Ureter (tissue), 1 donor: ENCODE measurements at regions not wholly inside any gene's neighbourhood (a gene's known extent, or its start where the extent isn't known, plus 50 kb on each side); places are given as distances from the start of the nearest gene placed in this dataset.

ENCODE experiments used
- DNase-seq: peaks from one replicate; pipeline ENCODE4 v3.0.0-alpha.2; 2020; ENCODE audit warnings: low spot score
- donor health status: DM: yes; HTN: yes; CAD: no.

DNA sequence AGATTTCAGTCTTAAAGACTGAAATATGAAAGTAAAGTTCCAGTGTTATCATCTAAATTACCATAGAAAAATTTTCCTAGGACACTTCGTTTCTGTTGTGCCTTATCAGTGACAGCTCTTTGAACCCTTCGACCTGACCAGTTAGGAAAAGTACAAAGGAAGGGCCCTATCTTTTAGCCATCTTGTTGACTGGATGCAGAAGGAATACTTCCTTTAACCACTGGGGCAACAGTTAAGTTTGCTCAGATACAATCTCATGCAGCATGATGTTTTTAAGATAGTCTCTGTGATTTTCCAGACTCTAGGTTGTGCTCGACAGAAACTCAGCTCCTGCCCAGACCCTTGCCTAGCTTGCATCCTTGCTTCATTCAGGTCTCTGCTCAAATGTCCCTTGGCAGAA is 210.5 kb upstream of the RPS6KA3 start:
- no peak for DNase-seq

DNA sequence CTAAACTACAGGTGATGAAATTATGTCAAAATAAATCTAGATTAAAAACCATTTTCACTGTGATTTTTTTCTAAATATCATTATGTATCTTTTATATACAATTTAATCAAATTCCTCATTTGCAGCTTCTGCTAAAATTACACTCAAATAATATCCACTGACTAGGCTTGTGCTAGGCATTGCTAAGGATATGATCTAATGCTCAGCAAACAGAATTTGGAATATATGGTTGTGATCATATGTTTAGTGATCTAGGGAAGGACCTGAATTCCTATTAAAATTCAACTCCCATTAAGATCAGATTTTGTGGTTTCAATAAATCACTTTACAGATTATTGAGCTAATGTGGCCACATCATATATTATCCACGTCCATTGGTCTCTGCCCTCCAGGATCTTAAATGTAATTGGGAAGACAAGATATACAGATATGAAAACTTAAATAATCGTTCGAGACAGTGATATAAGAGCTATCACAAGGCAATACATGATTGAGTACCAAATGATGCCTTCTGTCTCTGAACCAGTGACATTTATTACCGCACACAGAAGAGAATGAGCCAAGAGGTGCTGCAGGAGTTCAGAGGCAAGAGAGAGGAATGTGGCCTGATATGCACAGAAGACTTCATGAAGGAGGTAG is 206.0 kb upstream of the RPS6KA3 start:
- DNase-seq, result no peak

DNA sequence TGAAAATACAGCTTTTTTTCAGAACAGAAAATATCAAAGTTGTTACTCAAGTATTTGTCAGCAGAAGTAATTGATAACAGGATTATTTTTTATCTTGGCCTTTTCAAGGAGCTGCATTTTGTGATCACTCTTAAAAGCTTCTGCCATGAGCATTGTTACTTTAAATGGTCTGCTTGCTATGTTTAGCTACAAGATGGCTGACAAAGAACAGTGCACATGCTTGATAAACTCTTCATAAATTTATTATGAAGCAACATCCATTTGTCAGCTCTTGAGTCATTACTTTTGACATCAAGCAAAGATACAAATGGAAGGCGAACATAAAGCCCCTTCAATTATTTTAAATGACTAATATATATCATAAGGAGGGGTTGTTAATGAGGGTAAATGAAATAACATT is 205.4 kb upstream of the RPS6KA3 start:
- DNase-seq, result no peak

DNA sequence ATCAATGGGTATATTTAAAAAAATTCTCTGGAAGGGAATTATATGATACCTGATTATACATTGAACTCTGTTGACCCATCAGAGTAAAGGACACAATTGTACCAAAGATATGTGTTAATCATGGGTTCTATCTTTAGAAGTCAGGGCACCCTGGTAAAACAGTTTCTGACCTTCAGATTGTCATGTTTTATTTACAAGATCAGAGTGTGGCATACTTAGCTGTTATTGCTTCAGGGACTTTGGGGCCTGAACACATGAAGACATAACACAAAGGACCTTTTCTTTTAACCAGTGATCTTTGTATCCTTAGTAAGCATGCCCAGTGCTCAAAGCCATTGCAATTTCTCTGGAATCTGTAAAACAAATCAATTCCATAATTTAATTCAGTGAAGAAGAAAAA is 204.8 kb upstream of the RPS6KA3 start:
- DNase-seq, result no peak

DNA sequence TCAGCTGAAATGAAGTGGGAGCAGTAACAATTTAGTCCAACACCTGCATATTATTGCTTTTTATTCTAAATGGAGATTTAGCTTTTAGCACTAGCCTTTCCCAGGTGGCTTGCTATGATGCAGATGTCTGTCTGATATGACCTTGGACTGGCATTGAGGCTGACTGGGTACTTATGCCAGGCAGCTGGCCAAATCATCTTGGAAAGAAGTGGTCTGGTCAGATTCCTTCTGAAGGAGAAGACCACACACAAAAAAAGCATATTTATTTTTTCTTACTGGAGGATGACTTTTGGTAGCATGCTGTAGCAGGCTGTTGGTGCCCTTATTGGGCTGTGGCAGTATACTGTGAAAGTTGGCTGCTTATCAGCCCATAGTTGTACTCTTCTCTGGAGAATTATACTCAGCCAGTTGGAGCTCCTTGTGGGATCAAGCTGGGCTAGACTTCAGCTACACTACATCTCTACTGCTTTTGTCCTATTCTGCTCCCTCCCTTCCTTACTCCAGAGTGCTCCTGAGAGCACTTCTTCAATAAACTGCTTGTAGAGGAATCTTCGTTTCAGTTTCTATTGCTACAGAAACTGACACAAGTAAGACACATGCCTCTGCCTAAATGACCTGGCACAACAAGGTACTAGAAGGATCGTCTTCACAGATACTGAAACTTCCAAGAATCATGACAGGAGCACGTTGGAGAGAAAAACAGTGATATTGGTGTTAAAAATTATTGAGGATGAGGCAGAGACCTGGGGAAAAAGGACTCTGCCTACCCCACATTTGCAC is 196.8 kb upstream of the RPS6KA3 start:
- no peak for DNase-seq

DNA sequence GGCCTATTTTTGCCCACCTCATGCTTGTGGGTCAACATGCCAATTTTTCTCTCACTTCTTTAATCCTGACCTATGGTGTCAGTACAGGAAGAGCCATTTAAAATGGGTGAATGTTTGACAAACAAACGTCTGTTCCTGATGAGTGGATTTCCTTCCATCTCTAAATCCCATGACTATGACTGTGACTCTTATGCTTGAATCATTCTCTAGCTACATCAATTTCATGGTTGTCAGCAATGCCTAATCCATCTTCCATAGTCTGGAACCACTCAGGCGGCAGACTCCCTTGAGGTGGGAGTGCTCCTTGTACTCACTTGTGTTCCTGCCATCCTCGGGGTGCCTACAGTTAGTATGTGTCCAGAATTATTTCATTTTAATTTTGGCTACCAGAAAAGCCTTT is 194.9 kb upstream of the RPS6KA3 start:
- no peak for DNase-seq

DNA sequence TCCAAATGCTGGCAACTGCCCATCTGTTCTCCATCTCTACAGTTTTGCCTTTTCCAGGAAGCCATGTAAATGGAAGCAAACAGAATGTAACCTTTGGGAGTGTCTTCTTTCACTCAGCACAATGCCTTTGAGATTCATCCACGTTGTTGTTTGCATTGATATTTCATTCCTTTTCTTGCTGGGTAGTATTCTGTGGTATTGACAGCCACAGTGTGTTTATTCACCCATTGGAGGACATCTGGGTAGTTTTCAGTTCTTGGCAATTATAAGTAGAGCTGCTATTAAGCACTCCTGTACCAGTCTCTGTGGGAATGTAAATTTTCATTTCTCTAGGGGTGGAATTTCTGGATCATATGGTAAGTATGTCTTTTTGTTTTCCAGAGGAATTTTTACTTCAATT is 194.3 kb upstream of the RPS6KA3 start:
- no peak for DNase-seq

DNA sequence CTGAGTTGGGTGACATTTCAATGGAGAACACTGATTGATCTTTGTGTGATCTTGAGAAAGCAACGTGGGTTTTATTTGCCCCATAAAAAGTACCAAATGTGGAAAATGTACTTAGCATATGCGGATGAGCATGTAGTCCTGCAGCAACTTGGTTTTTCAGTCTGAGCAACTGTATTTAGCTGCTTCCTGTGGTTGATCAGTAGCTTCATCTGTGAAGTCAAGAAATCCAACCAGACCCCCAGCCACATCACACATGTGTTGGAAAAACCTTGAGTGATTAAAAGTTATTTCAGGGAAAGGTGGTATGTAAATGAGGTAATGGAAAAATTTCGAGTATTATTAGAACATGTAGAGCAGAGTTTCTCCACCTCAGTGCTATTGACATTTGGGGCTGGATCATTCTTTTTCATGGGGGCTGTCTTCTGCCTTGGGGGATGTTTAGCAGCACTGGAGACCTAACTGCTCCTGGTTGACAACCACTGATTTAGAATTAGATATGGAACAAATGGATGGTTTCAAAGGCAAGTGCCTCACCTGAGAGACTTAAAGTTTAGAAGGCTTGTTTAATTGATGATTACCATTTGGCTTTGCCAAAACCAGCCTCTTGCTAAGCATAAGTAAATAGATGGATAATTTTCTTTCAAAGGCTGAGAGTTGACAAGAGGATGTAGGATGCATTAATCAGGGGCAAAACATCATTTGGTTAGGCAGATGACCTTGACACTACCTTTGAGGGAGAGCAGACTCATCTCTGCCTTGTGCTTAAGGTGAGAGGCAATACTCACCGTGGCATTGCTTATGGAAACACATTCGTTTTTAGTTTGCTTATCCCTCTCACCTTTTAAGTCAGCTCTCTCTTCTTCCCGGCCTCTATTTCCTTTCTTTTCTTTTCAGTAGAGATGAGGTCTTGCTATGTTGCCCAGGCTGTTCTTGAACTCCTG is 193.0 kb upstream of the RPS6KA3 start:
- no peak for DNase-seq

DNA sequence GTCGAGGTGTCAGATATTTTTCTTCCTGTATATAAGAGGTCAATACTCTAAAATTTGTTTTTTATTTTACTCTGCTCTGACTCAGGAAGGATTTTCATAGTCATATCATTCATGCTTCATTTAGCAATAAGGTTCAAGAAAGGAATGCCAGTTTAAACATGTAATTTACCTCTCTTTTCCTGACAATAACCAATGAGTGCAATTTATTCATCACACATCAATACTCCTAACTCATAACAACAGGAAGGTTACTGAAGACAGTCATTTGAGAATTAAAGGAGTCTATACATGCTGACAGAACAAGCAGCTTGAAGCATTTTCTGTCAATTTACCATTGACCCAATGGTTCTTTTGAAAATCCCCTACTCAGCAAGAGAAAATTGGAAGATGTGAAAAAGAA is 190.3 kb upstream of the RPS6KA3 start:
- DNase-seq, result no peak

DNA sequence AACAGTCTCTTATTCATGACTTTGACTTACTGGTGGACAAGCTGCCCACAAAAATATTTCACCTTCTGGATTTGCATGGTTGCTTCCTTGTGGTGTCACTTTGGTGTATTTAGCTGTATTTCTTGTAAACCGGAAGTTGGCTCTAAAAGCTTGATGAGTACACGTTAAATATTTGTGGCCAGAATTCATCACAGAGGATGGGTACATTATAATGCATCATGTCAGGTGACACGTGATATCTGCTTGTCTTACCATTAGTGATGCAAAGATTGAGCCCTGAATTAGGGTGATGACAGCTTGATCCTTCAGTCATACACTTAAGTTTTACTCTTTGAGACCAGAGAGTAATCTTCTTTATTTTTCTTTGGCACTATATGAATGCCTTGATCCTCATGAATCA is 188.3 kb upstream of the RPS6KA3 start:
- no peak for DNase-seq

DNA sequence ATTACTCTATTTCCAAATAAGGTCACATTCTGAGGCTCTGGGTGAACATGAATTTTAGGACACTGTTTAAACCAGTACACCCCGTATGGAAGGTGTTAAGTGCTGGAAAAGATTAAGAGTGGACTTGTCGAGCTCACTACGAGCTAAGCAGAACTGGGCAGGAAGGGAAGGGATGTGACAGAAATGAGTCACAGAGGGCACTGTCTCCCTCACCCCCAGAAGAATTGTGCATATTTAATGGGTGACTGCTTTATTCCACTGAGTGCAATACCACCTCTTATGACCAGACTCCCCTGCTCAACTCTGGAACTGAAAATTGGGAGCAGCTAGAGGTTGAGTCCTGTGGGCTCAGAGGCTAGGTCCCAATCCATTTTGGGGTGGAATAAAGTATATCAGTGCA is 187.4 kb upstream of the RPS6KA3 start:
- no peak for DNase-seq

DNA sequence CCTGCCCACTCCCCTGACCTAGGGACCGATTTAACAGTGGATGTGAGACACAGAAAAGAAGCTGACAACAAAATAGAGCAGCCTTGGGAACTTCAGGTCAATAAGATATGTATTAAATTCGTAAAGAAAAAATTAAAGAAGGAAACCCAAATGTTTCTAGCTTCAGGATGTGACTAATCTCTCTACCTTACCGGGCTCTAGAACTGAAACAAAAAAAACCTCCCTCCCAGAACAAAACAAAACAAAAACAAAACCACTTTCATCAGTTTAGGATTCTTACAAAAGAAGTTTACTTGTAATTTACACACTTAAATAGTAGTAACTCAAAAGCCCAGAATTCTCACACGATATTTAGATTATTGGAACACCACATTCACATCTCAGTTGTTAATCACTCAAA is 185.8 kb upstream of the RPS6KA3 start:
- no peak for DNase-seq

DNA sequence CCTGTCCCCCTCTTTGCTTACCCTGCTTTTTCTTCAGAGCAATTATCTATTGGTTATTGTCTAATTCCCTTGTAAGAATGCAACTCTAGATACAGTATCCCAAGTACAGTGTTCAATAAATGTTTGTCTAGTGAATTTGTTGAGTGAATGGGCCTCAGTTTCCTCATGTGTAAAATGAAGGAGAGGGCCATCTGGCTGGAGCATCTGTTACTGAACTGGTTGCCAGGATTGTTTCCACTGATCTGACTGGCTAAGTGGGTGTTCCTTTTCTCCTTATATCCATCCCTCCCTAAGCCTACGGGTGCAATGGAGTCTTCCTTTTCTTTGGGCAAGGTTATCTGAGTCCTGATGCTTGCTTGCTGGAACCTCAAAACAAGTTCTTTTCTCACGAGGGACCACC is 185.2 kb upstream of the RPS6KA3 start:
- no peak for DNase-seq

DNA sequence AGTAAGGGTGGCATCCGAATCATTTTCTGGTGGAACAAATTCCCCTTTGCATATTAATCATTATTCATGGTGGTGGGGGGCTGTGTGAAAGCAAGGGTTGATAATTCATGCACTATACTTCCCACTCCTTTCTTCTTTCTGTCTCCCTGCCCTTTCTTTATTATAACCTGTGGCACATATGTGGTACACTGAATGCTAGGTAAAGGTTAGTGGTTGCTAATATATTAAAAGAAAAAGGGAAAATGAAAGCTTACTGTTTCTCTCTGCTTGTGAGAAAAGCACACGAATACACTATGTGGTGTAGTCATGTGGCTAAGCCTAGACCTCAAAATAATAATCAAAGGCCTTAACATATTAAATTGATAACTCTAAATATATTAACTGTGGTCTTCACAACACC is 178.4 kb upstream of the RPS6KA3 start:
- DNase-seq, result no peak

DNA sequence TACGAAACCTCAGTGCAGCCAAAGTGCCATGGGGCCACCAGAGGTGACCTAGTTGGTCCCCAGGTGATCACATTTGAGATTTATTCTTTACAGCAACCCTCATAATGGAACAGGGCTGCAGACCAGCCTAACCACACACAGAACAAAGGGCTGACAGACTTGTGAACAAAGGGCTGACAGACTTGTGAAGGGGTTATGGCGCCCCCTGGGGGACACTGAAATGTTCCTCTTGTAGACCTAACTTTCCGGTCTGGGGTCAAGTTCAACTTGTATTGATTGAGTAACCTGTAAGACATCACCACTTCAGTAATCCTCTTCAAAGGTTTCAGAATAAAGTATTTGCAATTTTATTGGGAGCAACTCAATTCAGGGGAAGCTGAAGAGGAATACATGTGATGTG is 175.9 kb upstream of the RPS6KA3 start:
- peak; percentile 73 for DNase-seq

DNA sequence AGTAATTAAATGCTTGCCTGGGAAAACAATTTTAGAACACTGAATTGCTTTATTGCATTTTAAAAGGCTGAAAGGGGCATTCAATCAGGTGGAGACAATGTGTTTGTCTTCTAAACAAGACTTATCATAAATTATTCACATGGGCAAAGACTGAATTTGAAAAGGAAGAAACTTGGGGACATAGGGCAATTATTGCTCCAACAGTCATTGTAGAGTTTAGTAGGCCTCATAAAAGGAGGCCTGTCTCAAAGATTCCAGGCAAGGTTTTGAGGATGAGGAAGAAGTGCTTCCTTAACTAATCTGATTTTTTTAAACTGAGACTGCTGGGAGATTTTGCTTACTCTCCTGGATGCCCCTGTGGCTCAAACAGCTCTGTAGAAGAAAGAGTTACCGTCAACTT is 174.4 kb upstream of the RPS6KA3 start:
- no peak for DNase-seq

DNA sequence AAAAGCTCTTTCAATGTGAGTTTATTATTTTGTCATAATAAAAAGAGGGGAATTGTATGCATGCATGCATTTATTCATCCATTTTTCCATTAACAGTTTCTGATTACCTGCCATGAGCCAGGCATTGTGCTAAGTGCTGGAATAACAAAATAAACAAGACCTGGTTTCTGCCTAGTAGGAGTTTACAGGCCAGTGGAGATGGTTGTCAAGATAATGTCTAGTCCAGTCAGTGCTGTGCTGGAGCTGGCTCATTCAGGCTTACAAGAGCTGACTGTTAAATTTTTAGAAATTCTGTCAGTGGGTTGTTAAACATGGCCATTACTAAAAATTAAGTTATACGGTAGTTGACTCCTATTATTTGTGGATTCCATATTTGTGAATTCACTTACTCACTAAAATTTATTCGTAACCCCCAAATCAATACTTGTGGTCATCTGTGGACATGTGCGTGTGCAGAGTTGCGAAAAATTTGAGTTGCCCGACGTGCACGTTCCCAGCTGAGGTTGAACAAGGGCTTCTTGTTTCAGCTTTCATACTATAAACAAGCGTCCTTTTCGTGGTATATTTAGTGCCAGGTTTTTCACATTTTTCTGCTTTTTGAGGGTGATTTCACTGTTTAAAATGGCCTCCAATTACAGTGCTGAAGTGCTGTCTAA is 172.3 kb upstream of the RPS6KA3 start:
- no peak for DNase-seq

DNA sequence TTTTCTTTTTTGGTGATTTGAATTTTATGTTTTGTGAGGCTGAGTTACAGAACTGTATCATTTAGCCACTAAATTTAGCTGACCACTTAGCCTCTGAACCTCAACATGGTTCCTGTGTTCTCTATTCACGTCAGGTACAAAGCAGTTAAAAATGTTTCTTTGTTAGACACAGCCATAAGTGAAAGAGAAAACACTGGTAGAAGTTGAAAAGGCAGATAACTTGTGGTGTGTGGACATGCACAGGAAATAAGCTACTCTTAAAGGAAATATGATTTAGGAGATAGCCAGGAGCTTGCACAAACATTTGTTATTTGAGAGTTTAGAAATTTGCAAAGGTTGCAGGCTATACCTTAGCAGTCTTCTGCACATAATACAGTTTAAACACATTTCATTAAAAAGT is 171.0 kb upstream of the RPS6KA3 start:
- DNase-seq, result no peak

DNA sequence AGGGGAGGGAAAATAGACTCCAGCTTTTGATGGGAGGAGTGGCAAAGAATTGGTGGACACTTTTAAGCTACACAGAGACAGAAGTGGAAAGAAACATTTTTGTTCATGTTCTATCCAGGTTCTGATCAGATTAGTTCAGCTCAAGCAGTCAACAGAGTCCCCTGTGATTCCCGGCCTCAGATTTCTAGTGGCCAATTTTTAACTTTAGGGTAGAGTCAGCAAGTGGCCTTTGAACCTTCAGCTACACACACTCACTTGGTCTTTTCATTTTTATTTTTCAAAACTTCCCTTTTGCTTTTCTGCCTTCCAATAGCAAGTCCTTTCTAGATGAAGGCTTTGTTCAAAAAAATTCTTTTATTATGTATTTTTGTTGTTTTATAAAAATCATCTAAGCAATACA is 169.2 kb upstream of the RPS6KA3 start:
- DNase-seq, result no peak

DNA sequence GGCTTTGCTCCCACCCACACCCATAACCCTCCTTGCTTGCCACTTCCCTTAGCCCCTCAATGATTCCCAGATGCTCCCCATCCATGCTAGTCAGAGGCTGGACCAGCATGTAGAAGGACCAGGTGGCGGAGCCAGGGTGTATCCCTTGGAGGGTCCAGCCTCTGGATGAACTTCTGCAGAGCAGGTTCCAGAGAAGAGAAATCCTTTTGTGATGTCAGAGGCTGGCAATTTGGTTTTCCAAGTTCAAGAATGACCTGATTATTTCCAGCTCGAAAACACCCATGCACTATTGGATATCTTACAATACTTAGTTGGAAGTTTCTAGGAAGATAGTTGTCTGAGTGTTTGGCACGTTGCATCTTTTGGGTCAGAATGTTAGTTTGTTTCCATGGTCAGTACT is 168.3 kb upstream of the RPS6KA3 start:
- DNase-seq, result no peak

DNA sequence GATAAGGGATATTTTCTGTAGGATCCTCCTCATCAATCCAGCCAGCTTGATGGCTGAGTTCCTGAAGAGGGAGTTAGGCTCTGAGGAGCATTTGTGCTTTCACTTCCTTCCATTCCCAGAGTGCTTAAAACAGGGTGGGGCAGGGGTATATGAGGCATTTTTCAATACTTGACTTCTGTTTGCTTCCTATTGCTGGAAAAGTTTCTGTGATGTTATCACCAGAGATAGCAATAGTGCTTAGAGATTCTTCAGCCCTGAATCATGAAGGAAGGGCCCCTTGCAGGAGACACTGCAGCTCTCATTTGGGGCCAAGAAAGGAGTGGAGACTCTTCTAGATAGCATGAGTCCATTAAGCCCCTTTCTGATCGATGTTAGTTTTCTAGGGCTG is 166.7 kb upstream of the RPS6KA3 start:
- no peak for DNase-seq

DNA sequence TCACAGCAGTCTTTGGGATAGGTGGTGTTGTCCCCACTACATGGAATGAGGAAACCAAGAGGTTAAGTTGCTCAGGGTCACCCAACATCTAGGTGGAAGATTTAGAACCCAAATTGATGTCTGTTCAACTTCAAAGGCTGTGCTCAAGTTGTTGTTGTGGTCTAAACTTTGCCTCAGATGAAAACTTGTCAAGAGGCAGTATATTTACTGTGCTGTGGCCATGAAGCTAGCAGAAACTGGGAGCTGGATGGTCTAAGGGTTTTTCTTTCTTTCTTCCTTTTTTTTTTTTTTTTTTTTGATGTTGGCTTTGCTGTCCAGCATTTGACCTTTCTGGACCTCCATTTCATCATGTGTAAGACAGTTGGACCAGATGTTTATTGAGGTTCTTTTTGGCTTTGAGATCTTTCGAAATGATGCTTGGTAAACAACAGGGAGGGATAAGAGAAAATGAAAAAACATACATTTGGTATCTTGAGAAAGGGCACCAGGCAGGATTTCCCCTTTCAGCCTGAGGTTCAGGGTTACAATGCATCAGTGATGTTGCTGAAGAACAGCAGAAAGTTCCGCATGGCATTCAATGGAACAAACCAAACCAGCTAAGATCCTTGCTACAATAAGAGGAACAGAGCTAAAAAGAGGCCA is 166.2 kb upstream of the RPS6KA3 start:
- DNase-seq, result no peak
